HG03196 (cell line): ENCODE measurements at regions not wholly inside any gene's neighbourhood (a gene's known extent, or its start where the extent isn't known, plus 50 kb on each side); places are given as distances from the start of the nearest gene placed in this dataset.

Experiments used
- ATAC-seq: cut with Tn5 transposase; IDR thresholded peaks from one replicate; pipeline ENCODE4 v1.9.1; 2021; ENCODE audit not compliant: unreplicated experiment

GRCh38 chrY:14139521-14139920 is 83.5 kb downstream of the VCY1B start:
- no peak for ATAC-seq

- ATAC-seq = no peak
These were observed 89.6 kb downstream of the VCY1B start for GRCh38 chrY:14145614-14146013.

- ATAC-seq = no peak
These were observed 126.7 kb downstream of the VCY1B start for GRCh38 chrY:14182776-14183175.

- ATAC-seq = no peak
These were observed 166.0 kb downstream of the VCY1B start for GRCh38 chrY:14222014-14222413.

- ATAC-seq = no peak
These were observed 175.7 kb downstream of the VCY1B start for GRCh38 chrY:14231703-14232102.

- no peak for ATAC-seq
These were observed 179.0 kb downstream of the VCY1B start for GRCh38 chrY:14235070-14235469.

GRCh38 chrY:14238277-14238676 is 182.2 kb downstream of the VCY1B start:
- no peak for ATAC-seq

GRCh38 chrY:14246948-14247347 is 190.9 kb downstream of the VCY1B start:
- no peak for ATAC-seq

- no peak for ATAC-seq
These were observed 193.0 kb downstream of the VCY1B start for GRCh38 chrY:14248878-14249576.

- peak; percentile 84 for ATAC-seq
These were observed 200.2 kb downstream of the VCY1B start for GRCh38 chrY:14255965-14256816.

- no peak for ATAC-seq
These were observed 200.8 kb downstream of the VCY1B start for GRCh38 chrY:14256817-14257168.

GRCh38 chrY:14277029-14277428 is 221.0 kb downstream of the VCY1B start:
- no peak for ATAC-seq

- ATAC-seq = no peak
These were observed 233.5 kb upstream of the NLGN4Y start for GRCh38 chrY:14290656-14291375.

GRCh38 chrY:14292382-14292781 is 231.9 kb upstream of the NLGN4Y start:
- no peak for ATAC-seq

GRCh38 chrY:14300775-14301174 is 223.6 kb upstream of the NLGN4Y start:
- ATAC-seq = no peak

- no peak for ATAC-seq
These were observed 222.8 kb upstream of the NLGN4Y start for GRCh38 chrY:14301552-14301951.

- ATAC-seq = peak; percentile 90
These were observed 195.5 kb upstream of the NLGN4Y start for GRCh38 chrY:14328677-14329345.

GRCh38 chrY:14330362-14330761 is 194.0 kb upstream of the NLGN4Y start:
- no peak for ATAC-seq

- no peak for ATAC-seq
These were observed 184.8 kb upstream of the NLGN4Y start for GRCh38 chrY:14339524-14339923.

GRCh38 chrY:14340459-14341143 is 183.7 kb upstream of the NLGN4Y start:
- ATAC-seq = peak; percentile 49
